ENCODE measurements at regions not wholly inside any gene's neighbourhood (a gene's known extent, or its start where the extent isn't known, plus 50 kb on each side); places are given as distances from the start of the nearest gene placed in this dataset.

DNA sequence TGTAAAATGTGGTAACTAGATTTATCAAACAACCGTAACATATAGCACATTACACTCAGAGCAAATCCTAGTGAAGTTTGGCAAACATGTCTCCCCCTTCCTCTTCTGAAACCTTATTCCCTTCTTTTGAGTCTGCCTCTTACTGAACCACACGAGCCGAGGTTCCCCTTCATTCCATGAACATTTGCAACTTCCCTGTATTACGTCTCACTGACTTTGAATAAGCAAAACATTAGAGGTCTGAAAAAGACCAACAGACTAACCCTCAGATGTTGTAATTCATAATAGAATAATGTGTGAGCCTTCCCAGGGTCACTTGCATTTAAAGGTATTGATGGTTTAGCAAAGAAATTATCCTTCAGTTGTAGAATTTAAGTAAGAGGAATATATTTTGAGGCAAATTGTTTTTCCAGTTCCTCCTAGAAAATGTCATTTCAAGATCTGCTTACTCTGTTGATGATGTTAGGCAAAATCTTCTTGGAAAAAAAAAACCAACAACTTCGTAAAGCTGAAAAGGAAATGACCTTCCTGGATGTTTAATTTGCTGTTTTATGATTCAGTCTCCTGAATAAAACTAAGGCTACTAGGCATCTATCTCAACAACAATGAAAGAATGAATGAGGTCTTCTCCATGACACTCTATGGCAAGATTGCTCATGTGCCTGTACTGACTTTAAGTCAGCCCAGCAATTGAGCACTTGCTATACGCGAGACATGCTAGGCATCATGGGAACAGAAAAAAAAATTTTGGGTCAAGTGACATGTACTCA lies 296.9 kb upstream of the NECTIN3 start:
- no peak for TF ChIP-seq POLR2A (IDR thresholded peaks at IDR 0.05)
- TF ChIP-seq POLR2AphosphoS5 (IDR thresholded peaks at IDR 0.05) = no peak
- TF ChIP-seq, protein P1, sequence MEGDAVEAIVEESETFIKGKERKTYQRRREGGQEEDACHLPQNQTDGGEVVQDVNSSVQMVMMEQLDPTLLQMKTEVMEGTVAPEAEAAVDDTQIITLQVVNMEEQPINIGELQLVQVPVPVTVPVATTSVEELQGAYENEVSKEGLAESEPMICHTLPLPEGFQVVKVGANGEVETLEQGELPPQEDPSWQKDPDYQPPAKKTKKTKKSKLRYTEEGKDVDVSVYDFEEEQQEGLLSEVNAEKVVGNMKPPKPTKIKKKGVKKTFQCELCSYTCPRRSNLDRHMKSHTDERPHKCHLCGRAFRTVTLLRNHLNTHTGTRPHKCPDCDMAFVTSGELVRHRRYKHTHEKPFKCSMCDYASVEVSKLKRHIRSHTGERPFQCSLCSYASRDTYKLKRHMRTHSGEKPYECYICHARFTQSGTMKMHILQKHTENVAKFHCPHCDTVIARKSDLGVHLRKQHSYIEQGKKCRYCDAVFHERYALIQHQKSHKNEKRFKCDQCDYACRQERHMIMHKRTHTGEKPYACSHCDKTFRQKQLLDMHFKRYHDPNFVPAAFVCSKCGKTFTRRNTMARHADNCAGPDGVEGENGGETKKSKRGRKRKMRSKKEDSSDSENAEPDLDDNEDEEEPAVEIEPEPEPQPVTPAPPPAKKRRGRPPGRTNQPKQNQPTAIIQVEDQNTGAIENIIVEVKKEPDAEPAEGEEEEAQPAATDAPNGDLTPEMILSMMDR (IDR thresholded peaks at IDR 0.05) = no peak
- no peaks in the 10 kb centered on the region for H3K4me1 ChIP-seq (replicated peaks)
- H3K4me3 ChIP-seq = no peak overlapping the region
- H3K36me3 ChIP-seq = no peaks in the 10 kb centered on the region
- intact Hi-C loops (cut with DNase I) = no loop called here
- H3K27me3 ChIP-seq (replicated peaks; ENCODE audit: insufficient read depth) = no peaks in the 10 kb centered on the region
- H3K27ac ChIP-seq = no peak overlapping the region
- 82% methylated on average over 7 of the region's 7 CpGs for WGBS
- DNase-seq (ENCODE audit: low spot score) = no peak
- H3K9me3 ChIP-seq = no peaks in the 10 kb centered on the region

DNA sequence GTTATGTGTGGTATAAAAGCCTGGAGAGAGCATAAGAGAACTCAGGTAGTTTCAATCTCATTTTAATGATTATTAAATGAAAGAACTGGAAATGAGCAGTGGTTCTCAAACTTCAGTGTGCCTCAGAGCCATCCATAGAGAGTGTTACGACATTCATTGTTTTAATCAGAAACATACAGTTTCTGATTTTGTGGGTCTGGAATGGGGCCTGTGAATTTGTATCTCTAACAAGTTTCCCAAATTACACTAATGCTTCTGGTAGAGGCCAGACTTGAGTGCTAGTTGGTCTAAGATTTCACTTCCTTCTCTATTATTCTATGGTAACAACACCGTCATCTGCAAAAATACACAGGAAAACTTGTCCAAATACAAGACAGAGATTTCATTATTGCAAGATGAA lies 292.0 kb upstream of the NECTIN3 start:
- Histone ChIP-seq H3K4me1 (replicated peaks) (no peaks in the 10 kb centered on the region), H3K9me3 (no peaks in the 10 kb centered on the region), H3K27ac (no peak overlapping the region), H3K36me3 (no peaks in the 10 kb centered on the region), H3K4me3 (no peak overlapping the region), H3K27me3 (replicated peaks; ENCODE audit: insufficient read depth) (no peaks in the 10 kb centered on the region)
- no peak for DNase-seq (ENCODE audit: low spot score)
- intact Hi-C loops (cut with DNase I) = no loop called here
- TF ChIP-seq POLR2AphosphoS5 (IDR thresholded peaks at IDR 0.05) (no peak), POLR2A (IDR thresholded peaks at IDR 0.05) (no peak)
- TF ChIP-seq, protein P1 (IDR thresholded peaks at IDR 0.05) = no peak
- 93% methylated on average over 2 of the region's 2 CpGs for WGBS

DNA sequence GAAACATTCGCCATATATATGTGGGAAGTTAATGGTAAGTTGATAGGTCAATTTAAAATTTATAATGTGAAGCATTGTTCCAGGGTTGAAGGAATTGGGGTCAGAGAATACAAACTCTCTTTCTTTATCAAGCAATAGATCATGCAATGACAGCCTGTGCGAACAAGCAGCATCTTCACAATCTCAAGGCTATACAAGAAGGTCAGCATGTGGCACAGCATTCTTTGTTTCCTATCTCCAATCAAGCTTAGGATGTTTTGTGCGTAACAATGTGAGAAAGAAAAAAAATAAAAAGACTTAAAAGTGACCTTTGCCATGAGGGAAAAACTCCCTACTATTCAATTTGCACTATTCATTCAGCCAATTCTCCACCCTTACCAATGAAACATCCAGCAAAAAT lies 288.1 kb upstream of the NECTIN3 start:
- Histone ChIP-seq H3K36me3 (no peaks in the 10 kb centered on the region), H3K27me3 (replicated peaks; ENCODE audit: insufficient read depth) (no peaks in the 10 kb centered on the region), H3K9me3 (no peaks in the 10 kb centered on the region), H3K4me3 (no peak overlapping the region), H3K27ac (no peak overlapping the region), H3K4me1 (replicated peaks) (no peaks in the 10 kb centered on the region)
- 86% methylated on average over 3 of the region's 3 CpGs for WGBS
- intact Hi-C loops (cut with DNase I) = no loop called here
- no peak for DNase-seq (ENCODE audit: low spot score)
- TF ChIP-seq, protein P1 (IDR thresholded peaks at IDR 0.05) = no peak
- TF ChIP-seq POLR2AphosphoS5 (IDR thresholded peaks at IDR 0.05) (no peak), POLR2A (IDR thresholded peaks at IDR 0.05) (no peak)

DNA sequence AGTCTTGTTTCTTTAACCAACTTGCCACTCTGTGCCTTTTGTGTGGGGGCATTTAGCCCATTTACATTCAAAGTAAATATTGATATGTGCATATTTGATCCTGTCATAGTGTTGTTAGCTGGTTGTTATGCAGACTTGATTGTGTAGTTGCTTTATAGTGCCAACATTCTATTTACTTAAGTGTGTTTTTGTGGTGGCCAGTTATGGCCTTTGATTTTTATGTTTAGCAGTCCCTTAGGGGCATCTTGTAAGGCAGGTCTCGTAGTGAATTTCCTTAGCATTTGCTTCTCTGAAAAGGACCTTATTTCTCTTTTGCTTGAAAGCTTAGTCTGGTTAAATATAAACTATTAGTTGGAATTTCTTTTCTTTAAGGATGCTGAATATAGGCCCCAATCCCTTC lies 282.8 kb upstream of the NECTIN3 start:
- TF ChIP-seq POLR2AphosphoS5 (IDR thresholded peaks at IDR 0.05) = no peak
- TF ChIP-seq POLR2A (IDR thresholded peaks at IDR 0.05) = no peak
- TF ChIP-seq, protein P1 (IDR thresholded peaks at IDR 0.05) = no peak
- Histone ChIP-seq H3K4me3 (no peak overlapping the region), H3K36me3 (no peaks in the 10 kb centered on the region), H3K27me3 (replicated peaks; ENCODE audit: insufficient read depth) (no peaks in the 10 kb centered on the region), H3K9me3 (no peaks in the 10 kb centered on the region), H3K27ac (no peak overlapping the region), H3K4me1 (replicated peaks) (no peaks in the 10 kb centered on the region)
- WGBS = 76% methylated on average over 1 of the region's 1 CpG
- intact Hi-C loops (cut with DNase I) = no loop called here
- no peak for DNase-seq (ENCODE audit: low spot score)

- intact Hi-C loops (cut with DNase I) = no loop called here
- H3K36me3 ChIP-seq = no peaks in the 10 kb centered on the region
- no peak for DNase-seq (ENCODE audit: low spot score)
- H3K27me3 ChIP-seq (replicated peaks; ENCODE audit: insufficient read depth) = no peaks in the 10 kb centered on the region
- no peak overlapping the region for H3K4me3 ChIP-seq
- no peaks in the 10 kb centered on the region for H3K9me3 ChIP-seq
- H3K27ac ChIP-seq = no peak overlapping the region
- H3K4me1 ChIP-seq (replicated peaks) = no peaks in the 10 kb centered on the region
- TF ChIP-seq, protein P1 (IDR thresholded peaks at IDR 0.05) = no peak
- no peak for TF ChIP-seq POLR2A (IDR thresholded peaks at IDR 0.05)
- TF ChIP-seq POLR2AphosphoS5 (IDR thresholded peaks at IDR 0.05) = no peak
- 91% methylated on average over 2 of the region's 2 CpGs for WGBS
These were observed 282.3 kb upstream of the NECTIN3 start for GRCh38 chr3:110789315-110789714.

Measured in prostate gland (tissue), 2 donors.